ENCODE measurements at regions not wholly inside any gene's neighbourhood (a gene's known extent, or its start where the extent isn't known, plus 50 kb on each side); places are given as distances from the start of the nearest gene placed in this dataset.

- no peak overlapping the region for H3K9ac ChIP-seq (replicated peaks in 1 of 4; ENCODE audit: extremely low read depth in 1 of 4, low read depth in 3 of 4, low read length in 3 of 4)
Measured at GRCh38 chr1:100646001-100646400, 73.5 kb upstream of the VCAM1 start.

More at GRCh38 chr1:100646001-100646400, 73.5 kb upstream of the VCAM1 start:
- Histone ChIP-seq H2BK5ac (ENCODE audit: low read depth, low read length) (no peak overlapping the region), H3K23ac (ENCODE audit: insufficient read length) (no peak overlapping the region), H3K4ac (replicated peaks; ENCODE audit: insufficient read length, low read depth, low read length) (no peak overlapping the region), H2BK12ac (ENCODE audit: low read depth, low read length) (no peak overlapping the region), H3K23me2 (ENCODE audit: low read depth, low read length) (no peaks in the 10 kb centered on the region; the same call in 1 of the 2 replicates), H3K4me3 (ENCODE audit: extremely low read depth in 1 of 4, insufficient read depth in 2 of 4, low read depth in 3 of 4, low read length in 4 of 4) (no peak overlapping the region), H3K56ac (replicated peaks; ENCODE audit: insufficient read length, low read depth, low read length) (no peak overlapping the region), H3K79me2 (ENCODE audit: control insufficient read depth in 1 of 2, insufficient read depth in 2 of 2, low read length in 2 of 2) (no peaks in the 10 kb centered on the region), H3K18ac (ENCODE audit: extremely low read depth, low read length) (no peak overlapping the region), H3K27ac (ENCODE audit: low read depth, low read length) (no peak overlapping the region), H2BK20ac (ENCODE audit: low read length) (no peak overlapping the region), H2BK120ac (replicated peaks; ENCODE audit: low read depth, low read length) (no peak overlapping the region), H4K20me1 (replicated peaks in 1 of 2; ENCODE audit: control insufficient read depth in 1 of 2, insufficient read depth in 2 of 2, low read length in 2 of 2) (no peaks in the 10 kb centered on the region), H3K27me3 (replicated peaks in 1 of 4; ENCODE audit: control insufficient read depth in 3 of 4, extremely low read depth in 1 of 4, insufficient read depth in 3 of 4, low read length in 3 of 4) (no peaks in the 10 kb centered on the region), H4K8ac (ENCODE audit: extremely low read depth, insufficient read depth, low read length) (no peak overlapping the region), H3K4me2 (ENCODE audit: insufficient read depth in 1 of 2, low read depth in 2 of 2, low read length in 2 of 2) (no peak overlapping the region), H3K9me3 (ENCODE audit: insufficient read depth in 2 of 2, low read depth in 1 of 2, low read length in 1 of 2) (no peaks in the 10 kb centered on the region), H3K4me1 (replicated peaks in 1 of 4; ENCODE audit: control insufficient read depth in 3 of 4, insufficient read depth in 4 of 4, low read length in 3 of 4) (no peaks in the 10 kb centered on the region), H2AK5ac (ENCODE audit: low read depth, low read length) (no peak overlapping the region), H4K5ac (ENCODE audit: insufficient read length, low read depth, low read length) (no peak overlapping the region), H2AFZ (ENCODE audit: low read length) (no peak overlapping the region), H2BK15ac (ENCODE audit: low read length) (no peak overlapping the region), H3K79me1 (ENCODE audit: low read depth, low read length) (no peaks in the 10 kb centered on the region), H3K36me3 (ENCODE audit: control insufficient read depth in 2 of 4, insufficient read depth in 4 of 4, low read length in 3 of 4) (no peaks in the 10 kb centered on the region; a peak in 2 of 8 replicates), H4K91ac (replicated peaks; ENCODE audit: insufficient read length, low read length) (no peak overlapping the region), H3K14ac (ENCODE audit: insufficient read length) (no peak overlapping the region)
- DNase-seq (ENCODE audit: low read depth in 1 of 2, low spot score in 2 of 2), result no peak
- no peak for FAIRE-seq
- no peak for TF ChIP-seq BCL11A (IDR thresholded peaks at IDR 0.05; ENCODE audit: low read depth in 2 of 2, low read length in 2 of 2)
- POLR2A ChIA-PET (ENCODE audit: partially characterized antibody), result no interaction called here
- CTCF ChIA-PET (ENCODE audit: partially characterized antibody), result no interaction called here
- WGBS, 2 experiments (ENCODE audit: extremely low coverage in 1 of 2, insufficient coverage in 1 of 2, insufficient read length in 1 of 2, insufficient replicate concordance in 2 of 2, low coverage in 1 of 2, low lambda C conversion rate in 2 of 2, missing lambda C conversion rate in 1 of 2), result 87% methylated on average over 4 of the region's 4 CpGs; no CpG with 5 or more reads in 1 of the 2 experiments

Data from H1 (cell line).